Fibroblast of lung (primary cell): ENCODE measurements at regions not wholly inside any gene's neighbourhood (a gene's known extent, or its start where the extent isn't known, plus 50 kb on each side); places are given as distances from the start of the nearest gene placed in this dataset.
"Not testable (repeated sequence)": the region's sequence is repeated elsewhere in the genome, so short reads cannot be mapped to it uniquely, and the experiment has no call there.

Experiments used
- DNase-seq, 2 donors: peaks; one replicate each; pipeline versions ENCODE4 v3.0.0 to v3.0.0-alpha.2; 2010; ENCODE audit warnings: low read depth in 2 of 2
- H2AFZ ChIP-seq: 2 replicates; pipeline ENCODE4 v1.5.1; 2012; ENCODE audit warnings: low read length, control low read depth, inconsistent platforms
- H3K27ac ChIP-seq: 2 replicates; pipeline ENCODE4 v1.5.1; 2011; ENCODE audit warnings: low read length, control low read depth; ENCODE audit not compliant: insufficient read depth
- H3K27me3 ChIP-seq: 2 replicates; pipeline ENCODE4 v1.5.1; 2011; ENCODE audit warnings: mild to moderate bottlenecking, low read length; ENCODE audit not compliant: control insufficient read depth, insufficient read depth
- H3K36me3 ChIP-seq: 2 replicates; pipeline ENCODE4 v1.5.1; 2011; ENCODE audit warnings: low read length; ENCODE audit not compliant: control insufficient read depth, insufficient read depth
- H3K4me1 ChIP-seq: 2 replicates; pipeline ENCODE4 v1.5.1; 2011; ENCODE audit warnings: low read length; ENCODE audit not compliant: control insufficient read depth, insufficient read depth; ENCODE audit errors: extremely low read depth
- H3K4me2 ChIP-seq: 2 replicates; pipeline ENCODE4 v1.5.1; 2011; ENCODE audit warnings: low read length, control low read depth; ENCODE audit not compliant: insufficient read depth; ENCODE audit errors: extremely low read depth
- H3K4me3 ChIP-seq, 4 experiments: fragments of 200-600 bp in 1 of 4; sonication (generic) in 1 of 4; replicated peaks in 1 of 4; 2 replicates each; pipeline ENCODE4 v1.5.1; 2011 to 2016; ENCODE audit warnings: low read length in 4 of 4, low read depth in 3 of 4, mild to moderate bottlenecking in 3 of 4, control low read depth in 2 of 4, inconsistent platforms in 1 of 4, mixed read lengths in 1 of 4; ENCODE audit not compliant: insufficient read depth in 1 of 4; ENCODE audit errors: control extremely low read depth in 1 of 4
- H3K79me2 ChIP-seq: 2 replicates; pipeline ENCODE4 v1.5.1; 2012; ENCODE audit warnings: mild to moderate bottlenecking, low read length, inconsistent platforms; ENCODE audit not compliant: control insufficient read depth, insufficient read depth
- H3K9ac ChIP-seq: 2 replicates; pipeline ENCODE4 v1.5.1; 2011; ENCODE audit warnings: mild to moderate bottlenecking, low read length, control low read depth; ENCODE audit not compliant: insufficient read depth
- H3K9me3 ChIP-seq: 2 replicates; pipeline ENCODE4 v1.5.1; 2012; ENCODE audit warnings: low read depth, low read length; ENCODE audit not compliant: control insufficient read depth, insufficient read depth
- H4K20me1 ChIP-seq: 2 replicates; pipeline ENCODE4 v1.5.1; 2011; ENCODE audit warnings: low read length; ENCODE audit not compliant: control insufficient read depth, insufficient read depth; ENCODE audit errors: extremely low read depth

DNA sequence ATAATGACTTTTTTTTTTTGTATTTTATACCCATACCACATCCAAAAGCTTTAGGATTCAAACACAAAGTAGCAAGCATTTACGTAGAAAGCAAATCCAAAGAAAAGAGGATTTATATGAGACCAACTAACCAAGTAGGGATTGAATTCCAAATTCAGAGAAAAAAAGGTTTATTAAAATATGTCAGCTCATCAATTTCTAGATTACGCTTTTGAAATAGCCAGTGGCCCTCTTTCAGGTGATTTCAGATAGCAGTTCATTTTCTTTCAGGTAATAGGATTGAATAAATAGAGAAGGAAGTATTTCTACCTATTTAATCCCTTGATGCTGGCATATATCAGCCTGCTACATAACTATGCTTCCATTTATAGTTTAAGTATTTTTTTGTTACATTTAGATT, 822.3 kb downstream of the PRIM2 start:
- not testable (repeated sequence) for H3K4me3 ChIP-seq, DNase-seq, H3K9me3 ChIP-seq, H3K36me3 ChIP-seq, H3K4me1 ChIP-seq, H2AFZ ChIP-seq, H3K27me3 ChIP-seq, H4K20me1 ChIP-seq, H3K27ac ChIP-seq, H3K4me2 ChIP-seq, H3K79me2 ChIP-seq, H3K9ac ChIP-seq

- H3K9ac ChIP-seq, H2AFZ ChIP-seq, H3K79me2 ChIP-seq, H3K36me3 ChIP-seq, H3K4me2 ChIP-seq, H3K9me3 ChIP-seq, H4K20me1 ChIP-seq, DNase-seq, H3K4me3 ChIP-seq, H3K27me3 ChIP-seq, H3K4me1 ChIP-seq, H3K27ac ChIP-seq: not testable (repeated sequence)
Measured at GRCh38 chr6:58171025-58171424, 853.6 kb downstream of the PRIM2 start.

- not testable (repeated sequence) for H3K9ac ChIP-seq, DNase-seq, H4K20me1 ChIP-seq, H3K79me2 ChIP-seq, H3K4me2 ChIP-seq, H3K36me3 ChIP-seq, H3K9me3 ChIP-seq, H3K27me3 ChIP-seq, H2AFZ ChIP-seq, H3K27ac ChIP-seq, H3K4me1 ChIP-seq, H3K4me3 ChIP-seq
Measured at GRCh38 chr6:58181557-58182065, 864.2 kb downstream of the PRIM2 start.

DNA sequence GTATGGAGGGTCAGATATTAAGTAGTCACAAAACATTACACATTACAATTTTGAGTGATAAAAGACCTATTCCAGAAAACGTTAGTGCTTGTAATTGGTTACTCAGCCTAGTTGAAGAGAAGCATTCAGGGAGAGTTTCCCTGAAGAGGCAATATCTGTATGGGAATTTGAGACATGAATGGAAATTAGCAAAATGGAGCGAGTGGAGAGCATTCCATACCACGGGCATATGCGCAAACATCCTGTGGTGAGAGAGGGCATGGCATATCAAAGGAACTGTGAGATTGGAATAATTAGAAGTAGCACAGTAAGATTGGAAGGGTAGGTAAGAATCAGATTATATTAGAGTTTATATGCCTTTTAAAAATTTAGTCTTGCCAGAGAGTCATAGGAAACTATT, 867.9 kb downstream of the PRIM2 start:
- H3K4me3 ChIP-seq, H3K36me3 ChIP-seq, H4K20me1 ChIP-seq, H3K27ac ChIP-seq, H3K4me2 ChIP-seq, H3K79me2 ChIP-seq, DNase-seq, H3K9ac ChIP-seq, H3K4me1 ChIP-seq, H3K9me3 ChIP-seq, H2AFZ ChIP-seq, H3K27me3 ChIP-seq: not testable (repeated sequence)

- H3K4me2 ChIP-seq, H4K20me1 ChIP-seq, DNase-seq, H3K4me3 ChIP-seq, H3K27ac ChIP-seq, H3K9ac ChIP-seq, H3K79me2 ChIP-seq, H3K36me3 ChIP-seq, H3K4me1 ChIP-seq, H3K9me3 ChIP-seq, H2AFZ ChIP-seq, H3K27me3 ChIP-seq: not testable (repeated sequence)
Measured at GRCh38 chr6:58193209-58193608, 875.8 kb downstream of the PRIM2 start.
